SH-SY5Y (cell line): ENCODE measurements at regions not wholly inside any gene's neighbourhood (a gene's known extent, or its start where the extent isn't known, plus 50 kb on each side); places are given as distances from the start of the nearest gene placed in this dataset.

Source experiments
- GATA2 ChIP-seq: IDR thresholded peaks from 2 replicates; pipeline ENCODE4 v1.6.1; 2011; ENCODE audit warnings: mild to moderate bottlenecking, low read depth, low read length
- GATA3 ChIP-seq: IDR thresholded peaks from 2 replicates; pipeline ENCODE4 v1.6.1; 2011; ENCODE audit warnings: low read depth, mild to moderate bottlenecking, low read length, moderate library complexity

DNA sequence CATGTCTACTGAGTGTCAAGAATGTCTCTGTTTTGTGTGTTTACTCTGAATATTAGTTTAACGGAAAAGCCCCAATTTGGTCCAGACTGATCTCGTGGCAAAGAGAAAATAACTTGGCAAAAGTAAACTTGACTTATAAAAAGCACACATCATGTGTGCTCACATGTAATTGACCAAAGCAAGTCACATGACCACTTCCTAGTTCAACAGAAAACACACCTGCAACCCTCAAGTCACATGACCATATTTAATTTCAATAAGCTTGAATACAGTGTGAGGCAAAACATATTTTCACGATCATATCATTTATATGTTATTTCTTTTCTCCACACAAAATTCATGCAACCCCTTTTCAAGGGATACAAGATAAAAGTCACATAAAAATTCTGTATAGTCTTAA is 662.4 kb downstream of the SLITRK1 start:
- no peak for TF ChIP-seq GATA3
- TF ChIP-seq GATA2 = no peak

DNA sequence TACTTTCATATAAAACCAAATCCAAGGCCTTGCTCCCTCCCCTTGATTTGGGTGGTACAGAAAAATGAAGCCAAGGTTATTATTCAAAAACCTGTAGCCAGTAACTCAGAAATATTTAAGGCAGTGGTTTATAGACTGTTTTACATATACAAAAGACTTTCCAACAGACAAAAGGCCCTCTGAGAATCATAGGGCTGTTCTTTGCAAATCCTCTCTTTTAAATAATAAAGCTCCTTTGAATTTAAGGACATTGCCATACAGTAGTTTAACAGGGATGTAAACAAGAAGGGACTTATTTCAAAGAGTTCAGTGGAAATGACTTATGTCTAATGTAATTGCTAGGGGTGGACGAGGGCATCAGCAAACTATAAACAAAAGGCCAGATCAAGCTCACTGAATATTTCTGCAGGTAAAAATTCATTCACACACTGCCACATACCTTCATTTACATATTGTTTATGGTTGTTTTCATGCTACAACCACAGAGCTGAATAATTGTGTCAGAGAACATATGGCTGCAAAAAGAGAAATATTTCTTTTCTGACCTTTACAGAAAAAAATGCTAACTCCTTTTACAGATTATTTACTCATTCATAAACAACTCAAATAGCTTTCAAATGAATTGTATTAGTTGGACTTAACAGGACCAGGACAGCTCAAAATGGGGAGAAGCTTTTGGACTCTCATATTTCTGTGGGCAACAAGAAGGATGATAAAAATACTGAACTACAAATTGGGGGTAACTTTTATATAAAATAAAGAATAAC is 665.6 kb downstream of the SLITRK1 start:
- TF ChIP-seq GATA3 = no peak
- TF ChIP-seq GATA2 = no peak

- no peak for TF ChIP-seq GATA2
- TF ChIP-seq GATA3 = no peak
Measured at GRCh38 chr13:83215627-83216026, 666.6 kb downstream of the SLITRK1 start.

DNA sequence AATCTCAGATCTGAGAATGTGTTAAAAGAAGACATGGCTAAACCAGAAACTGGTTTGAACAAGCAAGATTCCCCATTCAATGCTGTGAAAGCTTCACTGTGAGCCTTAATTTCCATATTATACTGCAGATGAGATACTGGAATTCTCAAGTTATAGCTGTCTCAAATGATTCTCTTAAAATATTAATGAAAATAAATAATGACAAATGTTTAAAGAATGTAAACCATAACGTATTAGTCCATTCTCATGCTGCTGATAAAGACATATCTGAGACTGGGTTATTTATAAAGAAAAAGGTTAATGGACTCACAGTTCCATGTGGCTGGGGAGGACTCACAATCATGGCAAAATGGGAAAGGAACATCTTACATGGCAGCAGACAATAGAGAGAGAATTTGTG is 667.8 kb downstream of the SLITRK1 start:
- TF ChIP-seq GATA3 = no peak
- TF ChIP-seq GATA2 = no peak

DNA sequence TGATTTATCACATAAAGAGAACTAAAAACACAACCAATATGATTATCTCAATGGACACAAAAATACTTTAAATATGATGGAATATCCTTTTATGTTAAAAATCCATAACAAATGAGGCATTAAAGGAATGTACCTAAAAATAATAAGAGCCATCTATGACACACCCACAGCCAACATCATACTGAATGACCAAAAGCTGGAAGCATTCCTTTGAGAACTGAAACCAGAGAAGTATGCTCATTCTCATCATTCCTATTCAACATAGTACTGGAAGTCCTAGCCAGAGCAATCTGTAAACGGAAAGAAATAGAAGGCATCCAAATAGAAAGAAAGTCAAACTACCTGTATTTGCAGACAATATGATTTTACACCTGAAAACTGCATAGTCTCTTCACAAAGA is 671.0 kb downstream of the SLITRK1 start:
- TF ChIP-seq GATA3 = no peak
- no peak for TF ChIP-seq GATA2

- TF ChIP-seq GATA2 (no peak), GATA3 (no peak)
Measured at GRCh38 chr13:83204886-83205285, 677.4 kb downstream of the SLITRK1 start.

GRCh38 chr13:83201506-83201905 is 680.8 kb downstream of the SLITRK1 start:
- TF ChIP-seq GATA3 (no peak), GATA2 (no peak)

- TF ChIP-seq GATA2 = no peak
- no peak for TF ChIP-seq GATA3
Measured at GRCh38 chr13:83197316-83197715, 685.0 kb downstream of the SLITRK1 start.

DNA sequence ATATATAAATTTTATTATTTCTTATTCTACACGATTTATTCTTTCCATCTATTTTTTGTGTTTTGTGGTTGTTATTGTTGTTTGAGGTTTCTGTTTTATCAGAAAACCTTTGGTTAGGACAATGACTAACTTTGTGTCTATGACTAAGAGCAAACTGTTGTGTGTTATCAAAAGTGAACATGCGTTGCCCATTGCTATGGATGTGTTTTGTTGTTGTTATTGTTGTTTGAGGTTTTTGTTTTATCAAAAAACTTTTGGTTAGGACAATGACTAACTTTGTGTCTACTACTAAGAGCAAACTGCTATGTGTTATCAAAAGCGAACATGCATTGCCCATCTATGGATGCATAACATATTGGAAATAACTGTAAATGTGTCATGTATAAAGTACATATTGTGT is 692.3 kb downstream of the SLITRK1 start:
- TF ChIP-seq GATA3 (no peak), GATA2 (no peak)

- no peak for TF ChIP-seq GATA2
- TF ChIP-seq GATA3 = no peak
Measured at GRCh38 chr13:83184819-83185218, 697.5 kb downstream of the SLITRK1 start.

GRCh38 chr13:83184150-83184475 is 698.2 kb downstream of the SLITRK1 start:
- TF ChIP-seq GATA2 (no peak), GATA3 (no peak)

DNA sequence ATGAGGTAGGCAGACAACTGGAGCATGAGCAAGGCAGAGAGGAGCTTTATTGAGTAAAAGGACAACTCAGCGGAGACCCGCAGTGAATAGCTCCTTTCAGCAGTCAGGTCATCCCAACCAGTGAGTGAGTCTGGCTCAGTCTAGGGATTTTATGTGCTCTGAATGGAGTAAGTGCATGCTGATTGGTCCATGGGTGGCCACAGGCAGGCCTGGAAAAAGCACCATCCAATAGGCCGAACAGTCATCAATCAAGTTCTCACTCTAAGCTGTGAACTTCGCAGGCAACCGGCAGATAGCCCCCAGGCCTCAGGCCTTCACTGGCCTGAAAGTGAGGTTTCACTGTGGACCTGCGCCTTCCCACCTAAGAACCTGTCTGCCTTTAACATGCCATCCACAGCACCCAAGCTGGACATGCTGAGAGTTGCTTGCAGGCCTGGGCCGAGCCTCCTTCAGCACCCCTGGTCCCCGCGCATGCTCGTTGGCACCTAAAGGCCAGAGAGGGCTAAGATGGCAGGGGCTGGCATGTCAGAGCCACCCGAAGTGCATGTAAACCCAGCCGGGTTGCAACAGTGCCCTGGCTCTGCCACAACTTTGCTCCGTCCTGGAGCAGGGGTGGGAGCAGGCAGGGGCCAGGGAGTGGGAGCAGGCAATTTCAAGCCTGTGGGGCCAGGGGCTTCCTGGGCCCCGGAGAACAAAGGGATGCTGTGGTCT is 698.7 kb downstream of the SLITRK1 start:
- TF ChIP-seq GATA3 (no peak), GATA2 (no peak)

GRCh38 chr13:83182845-83183244 is 699.4 kb downstream of the SLITRK1 start:
- TF ChIP-seq GATA3 = no peak
- TF ChIP-seq GATA2 = no peak

GRCh38 chr13:83178008-83178407 is 704.3 kb downstream of the SLITRK1 start:
- no peak for TF ChIP-seq GATA2
- no peak for TF ChIP-seq GATA3

DNA sequence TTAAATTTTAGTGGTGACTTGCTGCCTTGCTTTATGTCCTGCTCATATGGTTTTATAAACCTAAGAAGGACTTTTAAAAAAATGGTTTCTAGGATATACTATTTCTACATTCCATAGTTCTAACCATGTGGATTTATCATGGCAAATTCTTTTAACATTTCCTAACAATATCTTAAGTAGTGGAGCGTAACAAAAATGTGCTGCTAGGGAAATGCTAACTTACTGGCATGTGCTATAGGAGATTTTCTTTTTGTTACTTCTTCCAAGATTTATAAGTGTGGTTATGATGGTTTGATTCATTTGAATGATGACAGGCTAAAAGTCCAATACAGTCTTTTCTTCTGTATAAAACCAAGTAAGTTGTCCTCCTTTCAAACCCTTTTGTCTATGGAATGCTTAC is 713.7 kb downstream of the SLITRK1 start:
- TF ChIP-seq GATA2 (no peak), GATA3 (no peak)
